ENCODE measurements at regions not wholly inside any gene's neighbourhood (a gene's known extent, or its start where the extent isn't known, plus 50 kb on each side); places are given as distances from the start of the nearest gene placed in this dataset.

DNA sequence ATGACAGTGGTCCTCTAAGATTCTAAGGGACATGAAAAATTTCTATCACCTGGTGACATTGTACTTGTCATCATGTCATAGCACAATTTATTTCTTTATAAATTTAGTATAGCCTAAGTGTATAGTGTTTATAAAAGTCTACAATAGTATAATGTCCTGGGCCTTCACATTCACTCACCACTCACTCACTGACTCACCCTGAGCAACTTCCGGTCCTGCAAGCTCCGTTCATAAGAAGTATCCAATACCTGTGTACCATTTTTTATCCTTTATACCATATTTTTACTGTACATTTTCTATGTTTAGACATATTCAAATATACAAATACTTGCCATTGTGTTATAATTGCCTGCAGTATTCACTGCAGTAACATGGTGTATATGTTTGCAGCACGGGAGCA is 72.8 kb upstream of the DSEL start:
- TF ChIP-seq, protein P1, sequence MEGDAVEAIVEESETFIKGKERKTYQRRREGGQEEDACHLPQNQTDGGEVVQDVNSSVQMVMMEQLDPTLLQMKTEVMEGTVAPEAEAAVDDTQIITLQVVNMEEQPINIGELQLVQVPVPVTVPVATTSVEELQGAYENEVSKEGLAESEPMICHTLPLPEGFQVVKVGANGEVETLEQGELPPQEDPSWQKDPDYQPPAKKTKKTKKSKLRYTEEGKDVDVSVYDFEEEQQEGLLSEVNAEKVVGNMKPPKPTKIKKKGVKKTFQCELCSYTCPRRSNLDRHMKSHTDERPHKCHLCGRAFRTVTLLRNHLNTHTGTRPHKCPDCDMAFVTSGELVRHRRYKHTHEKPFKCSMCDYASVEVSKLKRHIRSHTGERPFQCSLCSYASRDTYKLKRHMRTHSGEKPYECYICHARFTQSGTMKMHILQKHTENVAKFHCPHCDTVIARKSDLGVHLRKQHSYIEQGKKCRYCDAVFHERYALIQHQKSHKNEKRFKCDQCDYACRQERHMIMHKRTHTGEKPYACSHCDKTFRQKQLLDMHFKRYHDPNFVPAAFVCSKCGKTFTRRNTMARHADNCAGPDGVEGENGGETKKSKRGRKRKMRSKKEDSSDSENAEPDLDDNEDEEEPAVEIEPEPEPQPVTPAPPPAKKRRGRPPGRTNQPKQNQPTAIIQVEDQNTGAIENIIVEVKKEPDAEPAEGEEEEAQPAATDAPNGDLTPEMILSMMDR (IDR thresholded peaks at IDR 0.05), result no peak

DNA sequence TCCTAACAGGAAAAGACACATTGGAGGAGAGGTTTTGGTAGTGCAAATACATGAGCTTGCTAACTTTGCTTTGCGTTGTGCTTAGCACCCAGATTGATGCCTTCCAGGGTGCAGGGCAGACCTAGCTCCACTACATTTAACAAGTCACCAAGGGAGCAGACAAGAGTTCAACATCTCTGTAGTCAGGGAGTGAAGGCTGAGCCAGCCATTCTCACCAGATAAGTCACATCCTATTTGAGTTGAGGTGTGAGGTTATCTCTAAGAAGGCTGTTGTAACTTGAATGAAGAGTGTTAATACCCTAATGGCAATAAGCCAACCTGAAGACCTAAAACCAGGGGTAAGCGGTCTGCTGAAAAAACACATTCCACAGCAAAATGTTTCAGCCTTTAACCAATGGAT is 69.6 kb upstream of the DSEL start:
- peaks cover 0 to 4% (median 0%) of the 10 kb centered on the region in 4 donors for H3K4me1 ChIP-seq
- no peaks in the 10 kb centered on the region for H3K9me3 ChIP-seq
- TF ChIP-seq, protein P1 (IDR thresholded peaks at IDR 0.05), result no peak
- DNase-seq, result no peak
- no peaks in the 10 kb centered on the region for H3K36me3 ChIP-seq
- H3K27ac ChIP-seq, result no peak overlapping the region
- H3K4me3 ChIP-seq, result no peak overlapping the region
- intact Hi-C loops (cut with DNase I; ENCODE audit: low total_unique reads), result no loop called here
- H3K27me3 ChIP-seq, result no peaks in the 10 kb centered on the region

More for the DNA sequence above, 72.8 kb upstream of the DSEL start:
- Histone ChIP-seq H3K9me3 (no peaks in the 10 kb centered on the region), H3K27ac (no peak overlapping the region), H3K4me3 (no peak overlapping the region), H3K4me1 (no peaks in the 10 kb centered on the region), H3K36me3 (no peaks in the 10 kb centered on the region), H3K27me3 (no peaks in the 10 kb centered on the region)
- intact Hi-C loops (cut with DNase I; ENCODE audit: low total_unique reads), result no loop called here
- DNase-seq, result no peak

DNA sequence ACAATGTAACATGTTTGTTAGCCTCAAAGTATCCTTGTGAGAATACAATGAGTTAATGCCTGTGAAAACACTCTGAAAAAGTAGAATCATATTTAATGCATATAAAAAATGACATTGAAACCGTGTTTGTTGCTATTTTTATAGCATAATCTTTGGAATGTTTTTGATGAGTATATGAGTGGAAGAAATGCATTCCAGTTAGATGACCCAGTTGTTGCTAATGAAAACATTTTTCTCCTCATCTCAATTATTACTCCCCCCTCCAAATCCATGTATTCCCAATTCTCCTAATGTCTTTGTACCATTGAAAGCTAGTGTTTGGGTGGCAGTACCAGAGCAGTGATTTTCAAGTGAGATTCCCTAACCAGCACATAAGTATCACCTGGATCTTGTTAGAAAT is 67.1 kb upstream of the DSEL start:
- DNase-seq, result no peak
- intact Hi-C loops (cut with DNase I; ENCODE audit: low total_unique reads), result no loop called here
- H3K4me1 ChIP-seq, result peaks cover 0 to 4% (median 0%) of the 10 kb centered on the region in 4 donors
- no peaks in the 10 kb centered on the region for H3K36me3 ChIP-seq
- H3K9me3 ChIP-seq, result no peaks in the 10 kb centered on the region
- TF ChIP-seq, protein P1 (IDR thresholded peaks at IDR 0.05), result no peak
- H3K27ac ChIP-seq, result no peak overlapping the region
- no peak overlapping the region for H3K4me3 ChIP-seq
- no peaks in the 10 kb centered on the region for H3K27me3 ChIP-seq

DNA sequence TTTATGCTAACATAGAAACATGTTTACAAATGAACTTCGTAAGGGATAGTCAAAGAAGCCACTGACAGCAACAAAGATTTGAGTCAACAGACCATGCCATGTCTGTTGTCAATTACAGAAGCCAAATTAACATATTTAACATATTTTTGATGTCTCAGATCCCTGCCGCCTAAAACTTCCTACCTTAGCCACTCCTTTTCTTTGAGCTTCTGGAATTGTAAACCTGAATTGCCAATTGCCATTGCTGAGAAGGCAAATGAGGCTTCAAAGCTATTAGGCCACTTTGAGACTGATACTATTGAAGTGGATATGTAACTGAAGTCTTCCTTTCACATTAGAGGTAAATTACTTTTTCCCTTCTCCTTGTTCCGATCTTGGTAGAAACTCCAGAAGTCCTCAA is 66.0 kb upstream of the DSEL start:
- Histone ChIP-seq H3K27ac (no peak overlapping the region), H3K4me1 (peaks cover 0 to 4% (median 0%) of the 10 kb centered on the region in 4 donors), H3K27me3 (no peaks in the 10 kb centered on the region), H3K36me3 (no peaks in the 10 kb centered on the region), H3K4me3 (no peak overlapping the region), H3K9me3 (no peaks in the 10 kb centered on the region)
- no peak for DNase-seq
- intact Hi-C loops (cut with DNase I; ENCODE audit: low total_unique reads), result no loop called here
- TF ChIP-seq, protein P1 (IDR thresholded peaks at IDR 0.05), result no peak

DNA sequence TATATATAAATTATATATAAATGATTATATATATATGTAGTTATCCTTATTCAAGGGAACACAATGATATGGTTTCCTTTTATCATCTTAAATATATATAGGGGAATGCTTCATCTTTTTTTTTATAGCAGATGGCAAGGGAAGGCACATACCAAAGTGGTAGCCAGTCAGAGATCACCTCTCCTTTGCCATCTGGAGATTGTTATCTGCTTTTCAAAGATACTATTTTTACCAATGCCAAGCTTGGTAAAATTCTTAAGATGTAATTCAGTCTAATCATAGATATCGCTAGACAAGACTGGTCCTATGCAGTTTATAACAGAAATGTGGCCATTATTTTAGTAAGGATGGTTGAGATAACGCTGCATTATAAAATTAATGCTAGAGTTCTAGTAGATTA is 64.7 kb upstream of the DSEL start:
- no peaks in the 10 kb centered on the region for H3K36me3 ChIP-seq
- DNase-seq, result no peak
- H3K4me1 ChIP-seq, result peaks cover 0 to 4% (median 0%) of the 10 kb centered on the region in 4 donors
- TF ChIP-seq, protein P1 (IDR thresholded peaks at IDR 0.05), result no peak
- no peak overlapping the region for H3K27ac ChIP-seq
- intact Hi-C loops (cut with DNase I; ENCODE audit: low total_unique reads), result no loop called here
- H3K27me3 ChIP-seq, result no peaks in the 10 kb centered on the region
- no peak overlapping the region for H3K4me3 ChIP-seq
- no peaks in the 10 kb centered on the region for H3K9me3 ChIP-seq

DNA sequence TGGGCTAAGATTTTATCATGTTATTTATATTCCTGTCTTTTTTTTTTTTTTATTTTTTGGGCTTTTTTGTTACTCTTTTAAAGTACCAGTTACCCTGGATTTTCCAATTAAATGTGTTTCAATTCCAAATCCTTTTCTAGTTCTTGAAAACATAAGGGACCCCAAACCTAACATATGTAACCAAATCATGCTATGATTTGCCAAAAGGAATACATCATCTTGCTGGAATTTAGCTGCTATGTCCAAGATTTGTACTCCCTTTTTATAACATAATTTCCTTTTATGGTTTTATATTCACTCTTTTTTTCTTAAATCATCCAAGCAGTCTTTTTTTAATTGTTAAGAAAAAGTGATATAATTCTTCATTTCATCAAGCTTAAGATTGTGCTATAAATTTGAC is 60.9 kb upstream of the DSEL start:
- TF ChIP-seq, protein P1 (IDR thresholded peaks at IDR 0.05), result no peak
- intact Hi-C loops (cut with DNase I; ENCODE audit: low total_unique reads), result no loop called here
- DNase-seq, result no peak
- H3K4me3 ChIP-seq, result no peak overlapping the region
- no peaks in the 10 kb centered on the region for H3K36me3 ChIP-seq
- no peak overlapping the region for H3K27ac ChIP-seq
- no peaks in the 10 kb centered on the region for H3K9me3 ChIP-seq
- no peaks in the 10 kb centered on the region for H3K4me1 ChIP-seq
- H3K27me3 ChIP-seq, result no peaks in the 10 kb centered on the region
